BJ (cell line): ENCODE measurements at regions not wholly inside any gene's neighbourhood (a gene's known extent, or its start where the extent isn't known, plus 50 kb on each side); places are given as distances from the start of the nearest gene placed in this dataset.

Source experiments
- CTCF ChIA-PET: fragments of 350-600 bp; formaldehyde crosslinking; extraction: SDS; loops from one replicate; lab custom pipeline; 2021; ENCODE audit warnings: antibody characterized with exemption, inconsistent platforms; lab: Yijun Ruan, JAX
- POLR2A ChIA-PET: fragments of 300-600 bp; sonication (Branson Sonifier 250); formaldehyde crosslinking; extraction: SDS; loops from one replicate; lab custom pipeline; 2021; ENCODE audit warnings: antibody characterized with exemption; lab: Charles Lee
- DNase-seq: peaks from one replicate; pipeline ENCODE4 v3.0.0-alpha.2; 2011; ENCODE audit warnings: low read depth
- H3K27me3 ChIP-seq: 2 replicates; pipeline ENCODE4 v1.6.0; 2011; ENCODE audit warnings: low read length; ENCODE audit not compliant: control insufficient read depth, insufficient read depth
- H3K36me3 ChIP-seq: 2 replicates; pipeline ENCODE4 v1.5.1; 2011; ENCODE audit warnings: low read length; ENCODE audit not compliant: control insufficient read depth, insufficient read depth
- H3K4me3 ChIP-seq: 2 replicates; pipeline ENCODE4 v1.5.1; 2011; ENCODE audit warnings: low read depth, mild to moderate bottlenecking, control low read depth, low read length
- CTCF ChIP-seq: IDR thresholded peaks from 2 replicates; pipeline ENCODE4 v1.5.1; 2011; ENCODE audit warnings: low read depth, mild to moderate bottlenecking, control low read depth, inconsistent platforms, low read length, moderate library complexity; ENCODE audit not compliant: insufficient read depth

GRCh38 chr1:80926531-80926930 lies 874.2 kb upstream of the ADGRL2 start:
- no peak for DNase-seq
- Histone ChIP-seq H3K27me3 (no peaks in the 10 kb centered on the region), H3K36me3 (no peaks in the 10 kb centered on the region), H3K4me3 (no peak overlapping the region)
- ChIA-PET POLR2A (no interaction called here), CTCF (no interaction called here)
- TF ChIP-seq CTCF = no peak

GRCh38 chr1:80925130-80925805 lies 875.5 kb upstream of the ADGRL2 start:
- Histone ChIP-seq H3K36me3 (no peaks in the 10 kb centered on the region), H3K27me3 (no peaks in the 10 kb centered on the region), H3K4me3 (no peak overlapping the region)
- DNase-seq = no peak
- ChIA-PET POLR2A (no interaction called here), CTCF (no interaction called here)
- no peak for TF ChIP-seq CTCF

- Histone ChIP-seq H3K27me3 (no peaks in the 10 kb centered on the region), H3K4me3 (no peak overlapping the region), H3K36me3 (no peaks in the 10 kb centered on the region)
- TF ChIP-seq CTCF = no peak
- POLR2A ChIA-PET = no interaction called here
- CTCF ChIA-PET = no interaction called here
- DNase-seq = no peak
Observed at GRCh38 chr1:80924290-80924689, 876.4 kb upstream of the ADGRL2 start.

GRCh38 chr1:80922906-80923305 lies 877.8 kb upstream of the ADGRL2 start:
- Histone ChIP-seq H3K36me3 (no peaks in the 10 kb centered on the region), H3K27me3 (no peaks in the 10 kb centered on the region), H3K4me3 (no peak overlapping the region)
- ChIA-PET POLR2A (interaction anchor here (0.6 kb wide), 1 partner anchor 72 kb away, joined by 3 read pairs; no protein-coding TSS in a partner anchor), CTCF (no interaction called here)
- DNase-seq = no peak
- TF ChIP-seq CTCF = no peak

GRCh38 chr1:80919426-80919825 lies 881.3 kb upstream of the ADGRL2 start:
- no peak for DNase-seq
- CTCF ChIA-PET = no interaction called here
- POLR2A ChIA-PET = no interaction called here
- H3K36me3 ChIP-seq = no peaks in the 10 kb centered on the region
- no peak overlapping the region for H3K4me3 ChIP-seq
- H3K27me3 ChIP-seq = no peaks in the 10 kb centered on the region
- no peak for TF ChIP-seq CTCF
